ENCODE measurements at regions not wholly inside any gene's neighbourhood (a gene's known extent, or its start where the extent isn't known, plus 50 kb on each side); places are given as distances from the start of the nearest gene placed in this dataset.

GRCh38 chr7:68015122-68015977 lies 1018.7 kb downstream of the TYW1 start:
- TF ChIP-seq CTCF (IDR thresholded peaks at IDR 0.05) = no peak
- TF ChIP-seq POLR2A (IDR thresholded peaks at IDR 0.05) = no peak
